Activated CD4-positive, alpha-beta T cell treated with anti-CD3 and anti-CD28 coated beads, Interleukin-2, amount 10 ng/mL, durations not matched to agents 7 days and 5 days (primary cell): ENCODE measurements at regions not wholly inside any gene's neighbourhood (a gene's known extent, or its start where the extent isn't known, plus 50 kb on each side); places are given as distances from the start of the nearest gene placed in this dataset.

Source experiments
- CTCF ChIA-PET: fragments of 350-600 bp; sonication (Branson Sonifier 250); formaldehyde crosslinking; loops from one replicate; lab custom pipeline; 2021; ENCODE audit warnings: antibody characterized with exemption; lab: Charles Lee
- POLR2A ChIA-PET: fragments of 350-600 bp; sonication (Branson Sonifier 250); formaldehyde crosslinking; loops from one replicate; lab custom pipeline; 2021; ENCODE audit warnings: antibody characterized with exemption; lab: Charles Lee
- DNase-seq: peaks from one replicate; pipeline ENCODE4 v3.0.0-alpha.2; 2020
- H3K27ac Mint-ChIP-seq: one replicate; pipeline ENCODE4 v1.8.0; 2021; ENCODE audit warnings: mild to moderate bottlenecking, moderate library complexity, mixed read lengths
- H3K27me3 Mint-ChIP-seq: one replicate; pipeline ENCODE4 v1.8.0; 2021; ENCODE audit warnings: mixed read lengths
- H3K36me3 Mint-ChIP-seq: one replicate; pipeline ENCODE4 v1.8.0; 2021; ENCODE audit warnings: low read depth, mixed read lengths
- H3K4me1 Mint-ChIP-seq: one replicate; pipeline ENCODE4 v1.8.0; 2021; ENCODE audit warnings: mixed read lengths
- H3K4me3 Mint-ChIP-seq: one replicate; pipeline ENCODE4 v1.8.0; 2021; ENCODE audit warnings: mild to moderate bottlenecking, moderate library complexity, mixed read lengths
- H3K9me3 Mint-ChIP-seq: one replicate; pipeline ENCODE4 v1.8.0; 2021; ENCODE audit warnings: mixed read lengths

DNA sequence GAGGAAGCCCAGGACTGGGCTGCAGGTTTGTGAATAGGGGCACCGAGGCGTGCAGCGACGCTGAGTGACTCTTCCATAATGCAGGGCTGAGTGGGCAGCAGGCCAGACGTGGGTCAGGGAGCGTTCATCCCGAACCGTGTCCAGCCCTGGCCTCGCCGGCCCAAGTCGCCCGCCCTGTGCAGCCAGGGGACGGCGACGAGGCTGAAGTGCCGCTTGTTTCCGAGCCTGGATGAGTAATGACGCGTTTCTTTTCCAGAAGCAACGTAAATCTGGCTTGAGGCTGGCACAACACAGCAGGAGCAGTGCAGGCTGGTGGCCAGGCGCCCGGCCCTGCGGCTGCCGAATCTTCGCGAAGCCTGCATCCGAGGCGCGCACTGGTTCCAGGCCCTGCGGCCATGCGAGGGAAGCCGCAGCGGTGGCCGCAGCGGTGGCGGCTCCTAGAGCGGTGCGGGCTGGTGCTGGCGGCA lies 74.0 kb upstream of the SEC61G start:
- H3K27ac Mint-ChIP-seq = no peak overlapping the region
- H3K36me3 Mint-ChIP-seq = no peaks in the 10 kb centered on the region
- H3K27me3 Mint-ChIP-seq = no peaks in the 10 kb centered on the region
- DNase-seq = no peak
- ChIA-PET POLR2A (no interaction called here), CTCF (no interaction called here)
- H3K9me3 Mint-ChIP-seq = no peaks in the 10 kb centered on the region
- no peaks in the 10 kb centered on the region for H3K4me1 Mint-ChIP-seq
- H3K4me3 Mint-ChIP-seq = no peak overlapping the region

DNA sequence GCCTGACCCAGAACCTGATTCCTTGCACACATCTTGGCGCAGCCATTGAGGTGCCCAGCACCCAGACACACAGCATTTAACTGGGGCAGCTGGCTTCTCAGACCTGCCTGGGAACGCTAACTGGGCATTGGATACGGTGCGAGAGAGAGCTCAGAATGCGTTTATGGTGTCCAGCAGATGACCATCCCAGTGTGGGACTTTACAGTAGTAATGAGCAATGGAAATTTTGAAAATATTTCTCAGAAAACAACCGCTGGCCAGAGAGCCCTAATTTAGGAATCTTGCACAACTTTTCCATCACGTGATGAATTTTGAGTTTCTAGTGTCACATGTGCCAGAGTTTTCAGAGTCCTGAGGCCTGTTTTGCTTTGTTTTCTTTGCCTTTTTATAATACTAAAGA lies 78.2 kb upstream of the SEC61G start:
- Mint-ChIP-seq H3K36me3 (no peaks in the 10 kb centered on the region), H3K4me3 (no peak overlapping the region), H3K9me3 (no peaks in the 10 kb centered on the region), H3K27me3 (no peaks in the 10 kb centered on the region), H3K4me1 (no peaks in the 10 kb centered on the region), H3K27ac (no peak overlapping the region)
- ChIA-PET CTCF (no interaction called here), POLR2A (no interaction called here)
- DNase-seq = no peak

DNA sequence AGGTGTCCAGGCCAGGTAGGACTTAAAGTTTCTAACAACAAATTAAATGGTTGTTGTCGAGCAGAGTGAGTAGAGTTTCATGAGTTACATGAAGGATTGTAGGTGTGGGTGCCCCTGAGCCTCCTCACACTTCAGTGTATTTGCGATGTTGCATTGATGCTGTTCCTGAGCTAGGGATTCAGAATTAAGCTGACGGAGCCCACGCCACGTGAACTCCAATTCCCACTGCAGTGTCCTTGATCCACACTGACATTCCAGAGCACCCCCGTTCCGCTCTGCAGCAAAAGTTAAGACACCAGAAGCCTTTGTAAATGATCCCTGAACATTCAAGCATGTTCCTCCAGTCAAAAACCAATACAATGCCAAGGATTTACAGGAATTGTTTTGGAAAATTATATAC lies 78.8 kb upstream of the SEC61G start:
- ChIA-PET CTCF (no interaction called here), POLR2A (no interaction called here)
- Mint-ChIP-seq H3K4me1 (no peaks in the 10 kb centered on the region), H3K27ac (no peak overlapping the region), H3K36me3 (no peaks in the 10 kb centered on the region), H3K27me3 (no peaks in the 10 kb centered on the region), H3K9me3 (no peaks in the 10 kb centered on the region), H3K4me3 (no peak overlapping the region)
- DNase-seq = no peak

DNA sequence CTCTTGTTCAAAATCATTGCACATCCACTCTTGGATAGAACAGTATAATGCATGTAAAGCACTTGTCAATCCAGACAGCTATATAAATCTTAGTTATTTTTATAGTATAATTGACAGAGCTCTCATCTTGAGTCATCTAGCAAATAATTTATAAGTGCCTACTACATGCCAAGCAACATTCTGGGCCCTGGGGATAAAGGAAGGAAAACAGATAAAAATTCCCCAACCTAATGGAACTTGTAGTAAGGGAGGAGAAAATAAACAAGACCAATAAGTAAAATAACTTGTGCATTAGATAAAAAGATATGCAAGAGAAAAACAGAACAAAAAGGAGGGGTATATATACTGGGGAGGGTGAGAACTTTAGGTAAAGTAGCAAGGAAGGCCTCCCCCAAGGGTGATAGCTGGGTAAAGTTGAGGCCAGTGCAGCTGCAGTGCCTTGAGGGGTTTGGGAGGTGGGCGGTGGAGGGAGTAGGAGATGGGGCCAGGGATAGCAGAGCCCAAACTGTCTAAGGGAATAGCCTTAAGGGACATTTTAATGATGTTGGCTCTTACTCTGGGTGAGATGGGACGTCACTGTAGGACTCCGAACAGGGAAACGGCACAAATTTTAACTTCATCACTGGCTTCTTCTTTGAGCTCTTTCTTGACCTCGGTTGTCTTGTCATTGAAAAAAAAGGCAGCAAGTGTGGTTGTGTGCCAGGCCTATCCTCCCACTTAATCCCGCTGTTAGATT lies 79.3 kb upstream of the SEC61G start:
- Mint-ChIP-seq H3K27me3 (no peaks in the 10 kb centered on the region), H3K9me3 (no peaks in the 10 kb centered on the region), H3K4me1 (no peaks in the 10 kb centered on the region), H3K36me3 (no peaks in the 10 kb centered on the region), H3K27ac (no peak overlapping the region), H3K4me3 (no peak overlapping the region)
- POLR2A ChIA-PET = no interaction called here
- no peak for DNase-seq
- CTCF ChIA-PET = no interaction called here

DNA sequence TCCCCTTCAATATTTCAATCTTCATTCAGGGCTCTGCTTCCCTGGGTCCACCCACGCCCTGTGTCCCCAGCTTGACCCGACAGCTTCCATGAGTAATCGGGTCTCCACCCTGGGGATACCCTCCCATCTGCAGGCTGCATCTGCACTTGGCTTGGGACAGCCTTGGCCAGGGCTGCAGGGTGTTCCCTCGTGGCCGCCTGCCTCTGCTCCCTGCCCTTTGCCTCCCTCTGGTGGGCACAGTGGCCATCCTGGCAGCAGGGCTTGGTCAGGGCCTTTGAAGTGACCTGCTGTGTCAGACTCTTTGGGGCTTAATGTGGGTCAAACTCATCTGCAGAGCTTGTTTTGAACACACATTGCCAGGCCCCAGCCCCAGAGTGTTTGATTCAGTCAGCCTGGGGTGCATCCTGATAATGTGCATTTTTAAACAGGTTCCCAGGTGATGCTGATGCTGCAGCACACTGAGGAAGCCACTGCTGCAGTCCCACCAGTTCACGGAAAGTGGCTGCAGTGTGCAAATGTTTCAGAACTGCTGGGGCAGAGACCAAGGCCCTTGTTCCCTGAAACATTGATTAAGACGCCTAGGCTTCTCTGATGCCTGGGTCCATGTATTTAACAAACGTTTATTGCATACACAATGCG lies 80.7 kb upstream of the SEC61G start:
- POLR2A ChIA-PET = no interaction called here
- Mint-ChIP-seq H3K9me3 (no peaks in the 10 kb centered on the region), H3K4me1 (no peaks in the 10 kb centered on the region), H3K4me3 (no peak overlapping the region), H3K27me3 (no peaks in the 10 kb centered on the region), H3K36me3 (no peaks in the 10 kb centered on the region), H3K27ac (no peak overlapping the region)
- DNase-seq = no peak
- CTCF ChIA-PET = no interaction called here

DNA sequence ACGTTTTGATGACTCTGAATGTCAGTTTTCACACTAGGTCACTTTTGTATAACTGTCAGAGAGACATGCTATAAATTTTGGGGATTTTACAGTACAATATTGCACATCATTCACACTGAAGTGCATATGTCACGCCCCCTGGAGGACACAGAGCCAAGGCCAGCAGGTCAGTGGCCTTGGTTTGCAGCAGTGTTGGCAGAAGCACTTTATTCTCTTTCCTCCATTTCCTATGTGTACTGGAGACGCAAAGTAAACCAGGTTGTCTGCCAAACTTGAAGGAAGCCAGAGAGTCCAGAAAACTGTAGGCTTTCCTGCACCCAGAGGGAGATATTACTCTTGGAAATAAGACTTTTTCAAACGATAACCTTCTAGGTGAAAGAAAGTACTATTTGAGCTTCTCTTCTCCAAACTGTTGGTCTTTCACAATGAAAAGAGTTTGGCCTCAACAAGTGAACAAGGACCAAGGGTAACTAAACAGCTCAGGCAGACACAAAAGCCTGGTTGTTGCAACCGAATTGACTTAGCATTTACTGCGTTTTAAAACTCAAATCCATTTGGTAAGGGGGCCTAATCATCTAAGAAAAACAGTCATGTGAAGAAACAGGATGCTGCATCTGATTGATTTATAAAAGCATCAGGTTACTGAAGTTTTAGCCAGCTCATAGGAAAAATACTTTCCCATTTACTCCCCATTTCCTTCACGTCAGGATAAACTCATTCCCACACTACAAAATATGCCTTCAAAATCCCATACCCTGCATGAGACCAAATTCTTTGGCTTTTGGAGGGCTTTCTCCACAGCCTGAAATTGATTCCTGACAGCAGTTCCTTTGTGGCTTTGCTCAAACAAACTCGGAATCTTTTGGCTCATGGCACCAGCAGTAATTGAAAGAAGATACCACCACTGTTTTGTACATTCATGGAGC lies 83.0 kb upstream of the SEC61G start:
- Mint-ChIP-seq H3K36me3 (no peaks in the 10 kb centered on the region), H3K4me3 (no peak overlapping the region), H3K27ac (no peak overlapping the region), H3K27me3 (no peaks in the 10 kb centered on the region), H3K9me3 (no peaks in the 10 kb centered on the region), H3K4me1 (no peaks in the 10 kb centered on the region)
- ChIA-PET CTCF (no interaction called here), POLR2A (no interaction called here)
- DNase-seq = no peak

DNA sequence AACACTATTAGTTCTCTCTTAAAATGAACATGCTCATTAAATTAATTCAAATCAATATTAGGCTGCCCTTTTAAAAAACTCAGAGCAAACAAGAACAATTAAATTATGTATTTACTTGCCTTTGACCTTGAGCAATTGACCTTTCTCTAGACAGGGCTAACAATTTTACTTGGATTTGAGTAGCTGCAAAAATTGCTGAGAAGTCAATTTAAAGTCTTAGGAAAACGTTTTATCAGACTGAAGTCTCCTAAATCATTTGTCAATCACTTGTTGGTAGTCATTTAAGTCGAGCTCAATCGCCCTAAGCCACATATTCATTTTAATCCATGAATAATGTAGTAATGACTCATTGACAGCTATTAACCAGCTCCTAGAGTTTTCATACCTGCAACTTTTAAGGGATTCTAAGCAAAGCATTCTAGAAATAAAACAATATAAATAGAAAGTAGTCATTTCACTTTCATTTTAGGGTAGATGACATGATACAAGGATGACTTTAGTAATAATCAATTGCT lies 84.9 kb upstream of the SEC61G start:
- Mint-ChIP-seq H3K4me1 (no peaks in the 10 kb centered on the region), H3K36me3 (no peaks in the 10 kb centered on the region), H3K9me3 (no peaks in the 10 kb centered on the region), H3K27me3 (no peaks in the 10 kb centered on the region), H3K27ac (no peak overlapping the region), H3K4me3 (no peak overlapping the region)
- POLR2A ChIA-PET = no interaction called here
- no peak for DNase-seq
- CTCF ChIA-PET = no interaction called here

DNA sequence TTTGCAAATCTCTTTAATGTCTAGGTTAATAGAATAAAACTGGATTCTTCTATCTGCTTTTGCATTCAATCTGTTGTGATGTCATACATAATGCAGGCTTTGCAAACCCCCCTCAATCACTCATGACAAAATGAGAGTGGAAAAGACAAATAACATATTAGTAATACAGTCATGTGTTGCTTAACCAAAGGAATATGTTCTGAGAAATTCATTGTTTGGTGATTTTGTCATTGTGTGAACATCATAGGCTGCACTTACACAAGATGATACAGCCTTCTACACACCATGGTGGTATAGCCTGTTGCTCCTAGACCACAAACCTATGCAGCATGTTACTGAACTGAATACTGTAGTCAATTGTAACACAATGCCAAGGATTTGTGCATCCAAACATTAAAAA lies 87.3 kb upstream of the SEC61G start:
- no peak for DNase-seq
- H3K4me1 Mint-ChIP-seq = no peaks in the 10 kb centered on the region
- peaks cover 4% of the 10 kb centered on the region for H3K9me3 Mint-ChIP-seq
- CTCF ChIA-PET = interaction anchor here (0.6 kb wide), 2 partner anchors 247 to 406 kb away, joined by 3 to 4 read pairs; no protein-coding TSS in a partner anchor
- no peak overlapping the region for H3K4me3 Mint-ChIP-seq
- no peaks in the 10 kb centered on the region for H3K36me3 Mint-ChIP-seq
- no peaks in the 10 kb centered on the region for H3K27me3 Mint-ChIP-seq
- POLR2A ChIA-PET = no interaction called here
- H3K27ac Mint-ChIP-seq = no peak overlapping the region

DNA sequence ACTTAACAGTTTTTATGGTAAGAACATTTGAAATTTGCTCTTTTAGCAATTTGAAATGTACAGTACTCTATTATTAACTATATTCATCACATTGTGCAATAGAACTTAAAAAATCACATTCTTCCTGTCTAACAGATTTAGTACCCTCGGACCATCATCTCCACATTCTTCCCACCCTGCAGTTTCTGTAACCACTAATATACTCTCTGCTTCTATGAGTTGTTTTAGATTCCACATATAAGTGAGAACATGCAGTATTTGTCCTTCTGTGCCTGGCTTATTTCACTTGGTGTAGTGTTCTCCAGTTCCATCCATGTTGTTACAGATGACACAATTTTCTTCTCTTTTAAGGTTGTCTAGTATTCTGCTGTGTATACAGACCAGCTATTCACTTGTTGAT lies 88.9 kb upstream of the SEC61G start:
- no peak for DNase-seq
- ChIA-PET CTCF (no interaction called here), POLR2A (no interaction called here)
- Mint-ChIP-seq H3K4me1 (no peaks in the 10 kb centered on the region), H3K4me3 (no peak overlapping the region), H3K9me3 (peaks cover 5% of the 10 kb centered on the region), H3K27me3 (no peaks in the 10 kb centered on the region), H3K27ac (no peak overlapping the region), H3K36me3 (no peaks in the 10 kb centered on the region)

DNA sequence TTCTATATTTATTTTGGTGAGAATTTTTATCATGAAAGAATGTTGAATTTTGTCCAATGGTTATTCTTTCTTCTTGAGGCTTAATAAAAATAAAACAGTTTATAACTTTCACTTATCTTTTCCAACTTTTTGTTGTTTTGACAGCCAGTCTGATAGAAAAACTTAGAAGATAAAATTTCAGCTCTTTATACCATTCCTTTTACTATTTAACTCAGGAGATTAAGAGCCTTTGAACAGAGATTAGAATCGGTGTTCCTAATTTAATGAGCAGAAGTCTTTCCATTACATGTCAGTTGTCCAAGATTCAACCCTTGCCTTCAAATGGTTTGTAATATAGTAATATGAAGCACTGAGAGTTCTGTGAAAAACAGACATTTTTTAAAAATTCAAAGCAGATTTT lies 97.8 kb upstream of the SEC61G start:
- no peaks in the 10 kb centered on the region for H3K4me1 Mint-ChIP-seq
- H3K27me3 Mint-ChIP-seq = peaks cover 4% of the 10 kb centered on the region
- no peaks in the 10 kb centered on the region for H3K36me3 Mint-ChIP-seq
- no peak for DNase-seq
- H3K4me3 Mint-ChIP-seq = no peak overlapping the region
- ChIA-PET CTCF (no interaction called here), POLR2A (no interaction called here)
- H3K27ac Mint-ChIP-seq = no peak overlapping the region
- H3K9me3 Mint-ChIP-seq = peaks cover 3% of the 10 kb centered on the region

DNA sequence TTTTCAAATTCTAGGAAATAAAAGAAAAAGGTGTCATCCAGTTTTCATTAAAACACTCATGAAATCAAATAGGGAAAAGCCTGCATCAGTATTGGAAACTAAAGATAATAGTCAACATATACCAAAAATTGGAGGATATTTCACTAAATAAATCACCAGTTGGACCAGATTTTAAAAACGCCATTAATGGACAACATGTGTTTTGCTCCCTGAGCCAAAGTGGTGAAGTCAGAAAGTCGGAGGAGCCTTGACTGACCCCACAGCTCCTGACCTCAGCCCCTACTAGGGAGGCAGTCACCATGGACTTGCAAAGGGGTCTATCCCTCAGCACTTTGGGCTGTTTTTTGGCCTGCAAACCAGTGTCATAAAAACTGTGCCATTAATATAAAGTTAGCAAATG lies 98.3 kb upstream of the SEC61G start:
- DNase-seq = no peak
- POLR2A ChIA-PET = no interaction called here
- Mint-ChIP-seq H3K9me3 (peaks cover 3% of the 10 kb centered on the region), H3K4me1 (no peaks in the 10 kb centered on the region), H3K27ac (no peak overlapping the region), H3K27me3 (peaks cover 4% of the 10 kb centered on the region), H3K4me3 (no peak overlapping the region), H3K36me3 (no peaks in the 10 kb centered on the region)
- CTCF ChIA-PET = no interaction called here

DNA sequence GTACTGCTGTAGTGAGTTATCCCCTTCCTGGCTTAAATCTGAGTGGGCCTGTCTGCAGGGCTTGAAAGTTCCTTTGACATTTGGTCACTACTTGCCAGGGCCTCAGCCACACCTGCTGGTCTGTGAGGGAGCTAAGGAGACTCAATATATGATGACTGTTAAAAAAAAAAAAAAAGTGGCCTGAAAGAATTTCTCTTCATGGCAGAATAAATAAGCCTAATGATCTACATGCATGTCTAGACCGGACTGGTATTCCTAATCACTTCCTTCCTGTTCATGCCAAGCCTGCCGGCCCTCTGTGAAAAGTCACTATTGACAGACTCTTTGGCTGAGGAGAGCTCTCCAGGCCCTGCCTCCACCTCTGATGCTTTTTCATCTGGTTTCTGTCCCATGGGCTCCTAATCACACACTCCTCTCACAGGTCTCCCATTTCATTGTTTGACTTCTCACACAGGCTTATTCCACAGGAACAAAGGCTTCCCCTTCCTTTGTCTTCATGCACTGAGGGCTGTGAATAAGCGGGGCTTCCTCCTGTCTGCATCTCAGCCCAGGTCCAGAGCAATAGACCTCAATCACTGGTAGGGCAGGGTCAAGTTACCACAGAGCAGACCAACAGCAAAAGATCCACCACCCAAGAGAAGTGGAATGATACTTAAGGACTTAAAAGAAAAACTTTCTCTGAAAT lies 99.1 kb upstream of the SEC61G start:
- ChIA-PET POLR2A (no interaction called here), CTCF (interaction anchor here (0.6 kb wide), 1 partner anchor 123 kb away, joined by 3 read pairs; no protein-coding TSS in a partner anchor)
- Mint-ChIP-seq H3K36me3 (no peaks in the 10 kb centered on the region), H3K27me3 (peaks cover 4% of the 10 kb centered on the region), H3K9me3 (peaks cover 3% of the 10 kb centered on the region), H3K27ac (no peak overlapping the region), H3K4me1 (no peaks in the 10 kb centered on the region), H3K4me3 (no peak overlapping the region)
- no peak for DNase-seq
